HCT116 (cell line): ENCODE measurements at regions not wholly inside any gene's neighbourhood (a gene's known extent, or its start where the extent isn't known, plus 50 kb on each side); places are given as distances from the start of the nearest gene placed in this dataset.

Source experiments
- ATAC-seq: fragments of 200-7000 bp; cut with Tn5 transposase; 2 replicates; pipeline ENCODE4 v1.9.1; 2020; ENCODE audit warnings: mild to moderate bottlenecking, moderate library complexity
- BruUV-seq: library from RNA; stranded (reverse); fragments of 400-500 nt; replicated peaks from 2 replicates; lab custom pipeline; 2021; lab: Mats Ljungman, UMichigan
- CTCF ChIA-PET: fragments of 300-600 bp; sonication (Branson Sonifier 250); formaldehyde crosslinking; loops from one replicate; lab custom pipeline; 2021; ENCODE audit warnings: antibody characterized with exemption; lab: Charles Lee
- POLR2A ChIA-PET: fragments of 300-600, 350-600 bp; sonication (Branson Sonifier 250); formaldehyde crosslinking; loops from one replicate; lab custom pipeline; 2021; ENCODE audit warnings: antibody characterized with exemption; lab: Charles Lee
- RAD21 ChIA-PET, 2 experiments: fragments of 300-600 bp; sonication (Branson Sonifier 250); formaldehyde crosslinking; loops; one replicate each; lab custom pipeline; 2023; ENCODE audit warnings: low total read pairs in 2 of 2; ENCODE audit not compliant: uncharacterized antibody in 2 of 2, unreplicated experiment in 2 of 2, low non-redundant PET in 1 of 2; lab: Charles Lee
- DNase-seq: peaks from one replicate; pipeline ENCODE4 v3.0.0-alpha.2; 2010; ENCODE audit warnings: low read depth, low spot score
- H2AFZ ChIP-seq: fragments of 200-600 bp; shearing (Covaris generic), sonication (generic); 2 replicates; pipeline ENCODE4 v1.6.1; 2017; ENCODE audit warnings: low read depth, mixed run types, mixed read lengths, antibody characterized with exemption, low read length; ENCODE audit not compliant: poor library complexity, severe bottlenecking
- H3K27ac ChIP-seq: 2 replicates; pipeline ENCODE4 v1.5.1; 2012; ENCODE audit warnings: low read depth, low read length
- H3K27me3 ChIP-seq: fragments of 200-600 bp; sonication (generic); 2 replicates; pipeline ENCODE4 v1.6.1; 2016; ENCODE audit warnings: mixed run types, low read length, mixed read lengths; ENCODE audit not compliant: insufficient read depth
- H3K36me3 ChIP-seq, 2 experiments: fragments of 200-500 bp in 1 of 2; fragments of 200-600 bp in 1 of 2; sonication (Bioruptor generic) in 1 of 2; sonication (generic) in 1 of 2; 2 replicates each; pipeline versions ENCODE4 v1.5.1 to v1.6.1; 2014 to 2016; ENCODE audit warnings: low read length in 2 of 2, inconsistent platforms in 1 of 2, mixed read lengths in 1 of 2, mixed run types in 1 of 2; ENCODE audit not compliant: insufficient read depth in 2 of 2, control insufficient read depth in 1 of 2
- H3K4me1 ChIP-seq, 2 experiments: fragments of 200-600 bp in 1 of 2; sonication (generic) in 1 of 2; 2 replicates each; pipeline versions ENCODE4 v1.5.1 to v1.6.1; 2012 to 2017; ENCODE audit warnings: low read length in 2 of 2, inconsistent platforms in 1 of 2, mild to moderate bottlenecking in 1 of 2, mixed read lengths in 1 of 2, mixed run types in 1 of 2, moderate library complexity in 1 of 2; ENCODE audit not compliant: insufficient read depth in 2 of 2, control insufficient read depth in 1 of 2
- H3K4me2 ChIP-seq: fragments of 200-600 bp; sonication (generic); 2 replicates; pipeline ENCODE4 v1.6.1; 2017; ENCODE audit warnings: mixed run types, low read length, mixed read lengths
- H3K4me3 ChIP-seq, 2 experiments: fragments of 200-600 bp in 1 of 2; sonication (generic) in 1 of 2; replicated peaks in 1 of 2; 2 replicates each; pipeline ENCODE4 v1.5.1; 2011 to 2016; ENCODE audit warnings: low read length in 2 of 2, control low read depth in 1 of 2, low read depth in 1 of 2, mild to moderate bottlenecking in 1 of 2, mixed read lengths in 1 of 2, mixed run types in 1 of 2
- H3K79me2 ChIP-seq: fragments of 200-600 bp; sonication (generic); 2 replicates; pipeline ENCODE4 v1.6.1; 2017; ENCODE audit warnings: mild to moderate bottlenecking, mixed run types, low read length, moderate library complexity, mixed read lengths; ENCODE audit not compliant: insufficient read depth
- H3K9ac ChIP-seq: fragments of 200-600 bp; sonication (generic); 2 replicates; pipeline ENCODE4 v1.6.1; 2016; ENCODE audit warnings: low read length, mixed read lengths
- H3K9me2 ChIP-seq: fragments of 200-600 bp; sonication (generic), shearing (Covaris generic); 2 replicates; pipeline ENCODE4 v1.6.1; 2017; ENCODE audit warnings: mixed run types, mild to moderate bottlenecking, moderate library complexity; ENCODE audit not compliant: insufficient read depth
- H3K9me3 ChIP-seq, 2 experiments: fragments of 200-500 bp in 1 of 2; fragments of 200-600 bp in 1 of 2; sonication (Bioruptor generic) in 1 of 2; sonication (generic) in 1 of 2; 2 replicates each; pipeline ENCODE4 v1.6.1; 2014 to 2017; ENCODE audit warnings: low read length in 2 of 2, mixed read lengths in 2 of 2, inconsistent platforms in 1 of 2, low read depth in 1 of 2, mild to moderate bottlenecking in 1 of 2, mixed run types in 1 of 2, moderate library complexity in 1 of 2; ENCODE audit not compliant: control insufficient read depth in 1 of 2, insufficient read depth in 1 of 2
- H4K20me1 ChIP-seq: fragments of 200-600 bp; sonication (generic), shearing (Covaris generic); 2 replicates; pipeline ENCODE4 v1.6.1; 2017; ENCODE audit warnings: mixed run types, mild to moderate bottlenecking, moderate library complexity; ENCODE audit not compliant: insufficient read depth
- CBX3 ChIP-seq: IDR thresholded peaks from 2 replicates; pipeline ENCODE4 v1.6.1; 2012; ENCODE audit warnings: low read depth
- CTCF ChIP-seq, 3 experiments: fragments of 200-600 bp in 1 of 3; sonication (generic) in 1 of 3; IDR thresholded peaks in 2 of 3; conservative IDR thresholded peaks in 1 of 3; 2 replicates each; pipeline ENCODE4 v1.5.1; 2012 to 2017; ENCODE audit warnings: low read depth in 2 of 3, low read length in 2 of 3, antibody characterized with exemption in 1 of 3, borderline replicate concordance in 1 of 3, control low read depth in 1 of 3, mild to moderate bottlenecking in 1 of 3, mixed read lengths in 1 of 3, mixed run types in 1 of 3, moderate library complexity in 1 of 3; ENCODE audit not compliant: insufficient read depth in 1 of 3
- EGR1 ChIP-seq: IDR thresholded peaks from 2 replicates; pipeline ENCODE4 v1.6.1; 2012; ENCODE audit warnings: low read depth
- ELF1 ChIP-seq: IDR thresholded peaks from 2 replicates; pipeline ENCODE4 v1.6.1; 2012; ENCODE audit warnings: low read depth, borderline replicate concordance
- EZH2 ChIP-seq: fragments of 200-600 bp; sonication (generic); IDR thresholded peaks from 2 replicates; pipeline ENCODE4 v1.6.1; 2017; ENCODE audit warnings: antibody characterized with exemption, mixed run types
- FOSL1 ChIP-seq: IDR thresholded peaks from 2 replicates; pipeline ENCODE4 v1.6.1; 2012; ENCODE audit warnings: low read depth
- JUND ChIP-seq: IDR thresholded peaks from 2 replicates; pipeline ENCODE4 v1.6.1; 2012
- MAX ChIP-seq: IDR thresholded peaks from 2 replicates; pipeline ENCODE4 v1.6.1; 2012
- POLR2A ChIP-seq: IDR thresholded peaks from 2 replicates; pipeline ENCODE4 v1.7.0; 2011; ENCODE audit warnings: borderline replicate concordance; ENCODE audit not compliant: insufficient read depth, insufficient read length; ENCODE audit errors: extremely low read depth
- SIN3A ChIP-seq: IDR thresholded peaks from 2 replicates; pipeline ENCODE4 v1.6.1; 2012; ENCODE audit warnings: low read depth
- SP1 ChIP-seq: IDR thresholded peaks from 2 replicates; pipeline ENCODE4 v1.6.1; 2012; ENCODE audit warnings: low read depth
- SRF ChIP-seq: IDR thresholded peaks from 2 replicates; pipeline ENCODE4 v1.6.1; 2012; ENCODE audit warnings: low read depth
- TCF7L2 ChIP-seq: IDR thresholded peaks from 2 replicates; pipeline ENCODE4 v1.7.0; 2011; ENCODE audit warnings: borderline replicate concordance, inconsistent platforms; ENCODE audit not compliant: insufficient read depth, insufficient read length; ENCODE audit errors: extremely low read depth
- YY1 ChIP-seq: IDR thresholded peaks from 2 replicates; pipeline ENCODE4 v1.6.1; 2011; ENCODE audit warnings: low read length, low read depth, moderate library complexity, mild to moderate bottlenecking; ENCODE audit not compliant: insufficient replicate concordance; ENCODE audit errors: extremely low read depth
- ZBTB33 ChIP-seq: IDR thresholded peaks from 2 replicates; pipeline ENCODE4 v1.6.1; 2011; ENCODE audit warnings: mild to moderate bottlenecking, low read length, moderate library complexity; ENCODE audit not compliant: insufficient replicate concordance; ENCODE audit errors: extremely low read depth
- ZFX ChIP-seq: fragments of 450-650 bp; IDR thresholded peaks from 2 replicates; pipeline ENCODE4 v1.6.1; 2017
- intact Hi-C: fragments of 100-400 bp; cut with micrococcal nuclease; formaldehyde crosslinking; loops from 2 replicates; pipeline ENCODE4 v1.10.0; 2022

GRCh38 chr17:77882481-77883212, 75.9 kb upstream of the TNRC6C start:
- DNase-seq: no peak
- TF ChIP-seq EGR1 (no peak), CBX3 (no peak), TCF7L2 (no peak), ELF1 (no peak), SRF (no peak), POLR2A (no peak), ZBTB33 (no peak), EZH2 (no peak), SIN3A (no peak), ZFX (no peak), JUND (no peak), FOSL1 (no peak), CTCF (IDR thresholded peaks at IDR 0.05 in 2 of 3, conservative IDR thresholded peaks at IDR 0.05 in 1 of 3; ENCODE audit: borderline replicate concordance in 1 of 3, insufficient read depth in 1 of 3, low read depth in 2 of 3, low read length in 2 of 3) (no peak), YY1 (no peak), SP1 (no peak), MAX (no peak)
- Histone ChIP-seq H3K9ac (no peak overlapping the region), H3K4me2 (no peak overlapping the region), H3K4me1 (peaks cover 0 to 13% of the 10 kb centered on the region in 2 experiments; a peak in 1 of 4 replicates), H3K79me2 (no peaks in the 10 kb centered on the region), H3K4me3 (no peak overlapping the region), H3K27ac (no peak overlapping the region), H4K20me1 (no peaks in the 10 kb centered on the region), H2AFZ (no peak overlapping the region), H3K9me2 (no peaks in the 10 kb centered on the region), H3K9me3 (no peaks in the 10 kb centered on the region), H3K27me3 (peaks cover 26% of the 10 kb centered on the region), H3K36me3 (no peaks in the 10 kb centered on the region)
- no TSS peak for BruUV-seq
- ChIA-PET CTCF (no interaction called here), RAD21 (no interaction called here), POLR2A (no interaction called here)
- no peak for ATAC-seq
- intact Hi-C loops: no loop called here
